UCSD-AML1 (cell line): ENCODE measurements at regions not wholly inside any gene's neighbourhood (a gene's known extent, or its start where the extent isn't known, plus 50 kb on each side); places are given as distances from the start of the nearest gene placed in this dataset.

Source experiments
- DNase-seq: peaks from one replicate; lab custom pipeline; 2025; ENCODE audit not compliant: unreplicated experiment; lab: John Stamatoyannopoulos, UW

DNA sequence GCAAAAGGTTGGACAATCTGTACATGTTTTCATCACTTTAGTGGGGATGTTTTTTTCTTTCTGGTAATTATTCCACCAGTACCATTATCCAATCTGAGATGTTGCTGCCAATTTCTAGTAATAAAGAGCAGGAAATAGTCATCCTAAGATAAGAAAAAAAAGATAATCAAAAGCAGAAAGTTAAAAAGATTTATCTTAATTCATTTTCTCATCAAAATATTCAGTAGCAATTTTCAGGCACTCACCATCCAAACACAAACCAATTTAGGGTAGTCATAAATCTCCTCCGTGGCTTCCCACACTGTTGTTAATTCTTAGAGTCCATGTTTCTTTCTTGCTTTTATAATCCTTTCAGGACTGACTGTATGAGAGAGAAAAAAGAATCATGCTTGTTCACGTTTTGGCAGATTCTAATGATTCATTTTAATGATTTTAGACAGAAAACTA lies 263.7 kb upstream of the UGT8 start:
- DNase-seq: no peak

DNA sequence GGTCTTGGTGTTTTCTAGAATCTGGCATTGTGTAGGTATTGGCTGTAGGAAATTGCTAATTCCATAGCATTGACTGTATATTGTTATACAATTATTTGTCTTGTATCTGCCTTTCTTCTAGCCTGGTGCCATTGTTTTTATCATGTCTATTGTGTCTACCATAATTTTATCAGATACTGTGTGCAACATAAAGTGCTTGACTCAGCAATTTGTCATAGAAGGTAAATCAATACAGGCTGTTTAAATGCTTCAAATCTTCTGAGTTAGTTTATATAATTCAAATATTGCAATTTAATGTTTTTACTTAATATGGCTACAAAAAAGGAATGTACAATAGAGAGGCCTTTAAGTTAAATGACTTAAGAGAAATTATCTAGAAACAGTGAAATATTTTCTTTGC lies 263.3 kb upstream of the UGT8 start:
- DNase-seq: no peak

DNA sequence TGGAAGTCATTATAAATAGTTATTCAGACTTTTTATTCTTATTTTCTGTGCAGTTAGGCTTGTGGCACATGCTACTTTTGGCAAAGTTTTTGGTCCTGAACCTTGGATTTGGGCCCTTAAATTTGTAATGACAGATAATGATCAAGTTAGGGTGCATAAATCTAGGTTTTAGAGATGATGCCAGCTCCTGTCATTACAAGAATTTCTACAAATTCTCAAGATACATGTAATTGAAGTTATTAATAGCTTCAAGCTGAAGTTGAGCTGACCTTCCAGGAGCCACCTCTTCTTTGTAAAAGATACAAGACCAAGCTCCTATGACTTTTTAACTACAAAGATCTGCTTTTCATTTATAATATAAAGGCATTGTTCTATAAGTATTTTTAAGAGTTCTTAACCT lies 255.6 kb upstream of the UGT8 start:
- no peak for DNase-seq

DNA sequence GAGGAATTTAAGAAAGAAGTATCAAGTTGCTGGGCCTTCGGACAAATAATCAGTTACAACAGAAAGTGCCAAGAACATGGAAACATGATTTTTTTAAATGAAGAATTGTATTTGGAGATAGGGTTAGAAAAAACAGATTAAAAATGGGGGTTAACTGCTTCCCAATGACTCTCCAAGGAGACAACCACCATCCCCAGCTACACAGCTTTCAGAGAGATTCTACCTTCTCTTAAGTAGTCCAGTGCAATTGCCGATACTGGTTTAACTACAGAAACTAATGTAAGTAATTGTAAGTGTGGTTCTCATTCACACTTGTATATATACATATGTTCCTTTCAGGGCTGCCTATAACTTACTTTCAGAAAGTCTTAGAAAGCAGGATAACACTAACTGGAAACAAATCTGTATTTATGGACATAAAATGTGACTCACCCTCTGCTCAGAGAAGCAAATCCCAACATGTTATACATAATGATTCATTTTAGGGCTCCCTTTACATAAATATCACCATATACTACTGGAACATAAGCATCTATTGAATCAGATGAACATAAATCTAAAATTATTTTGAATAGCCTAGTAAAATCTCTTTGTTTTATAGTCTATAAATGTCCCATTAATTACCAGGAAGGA lies 248.9 kb upstream of the UGT8 start:
- DNase-seq: no peak

DNA sequence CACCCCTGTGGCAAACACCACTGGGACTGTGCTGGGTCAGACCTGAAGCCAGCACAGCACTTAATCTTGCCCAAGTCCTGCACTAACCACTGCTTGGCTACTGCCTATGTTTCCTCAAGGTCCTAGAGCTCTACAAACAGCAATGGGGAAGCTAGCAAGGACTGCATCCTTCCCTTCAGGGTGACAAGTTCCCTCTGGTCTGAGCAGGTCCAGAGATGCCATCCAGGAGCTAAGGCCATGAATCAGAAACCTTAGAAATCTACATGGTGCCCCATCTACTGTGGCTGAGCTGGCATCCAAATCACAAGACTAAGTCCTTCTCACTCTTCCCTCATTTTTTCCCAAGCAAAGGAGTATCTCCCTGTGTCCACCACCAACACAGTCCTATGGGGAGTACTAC lies 239.7 kb upstream of the UGT8 start:
- no peak for DNase-seq

DNA sequence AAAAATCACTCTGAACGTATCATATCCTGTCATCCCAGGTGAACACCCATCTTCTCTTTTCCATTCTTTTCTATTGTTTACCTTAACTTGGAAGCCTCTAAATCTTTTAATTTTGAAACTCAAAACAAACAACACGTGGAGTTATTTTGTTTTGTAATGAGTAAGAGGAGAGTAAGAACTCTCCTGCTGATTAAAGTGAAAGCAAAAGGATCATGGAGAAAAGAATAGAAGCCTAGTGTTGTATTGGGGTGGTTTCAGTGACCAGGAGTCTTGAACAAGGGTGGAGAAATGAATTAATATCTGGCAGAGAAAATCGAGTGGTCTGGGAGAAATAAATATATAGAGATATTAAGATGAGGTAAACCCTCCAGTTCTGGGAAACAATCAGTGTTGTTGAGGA lies 237.4 kb upstream of the UGT8 start:
- no peak for DNase-seq

DNA sequence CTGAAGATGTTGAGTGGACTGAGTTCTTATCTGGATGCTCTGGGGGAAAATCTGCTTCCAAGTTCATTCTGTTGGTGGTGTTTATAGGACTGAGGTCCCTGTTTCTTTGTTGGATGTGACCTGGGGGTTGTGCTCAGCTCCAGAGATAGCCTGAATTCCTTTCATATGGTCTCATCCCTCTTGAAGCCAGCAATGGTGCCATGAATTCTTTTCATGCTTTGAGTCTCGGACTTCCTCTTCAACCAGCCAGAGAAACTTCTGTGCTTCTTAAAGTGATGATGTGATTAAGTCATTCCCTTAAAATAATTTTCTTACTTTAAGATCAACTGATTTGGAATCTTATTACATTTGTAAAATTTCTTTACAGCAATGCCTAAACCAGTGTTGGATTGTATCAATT lies 233.8 kb upstream of the UGT8 start:
- no peak for DNase-seq

DNA sequence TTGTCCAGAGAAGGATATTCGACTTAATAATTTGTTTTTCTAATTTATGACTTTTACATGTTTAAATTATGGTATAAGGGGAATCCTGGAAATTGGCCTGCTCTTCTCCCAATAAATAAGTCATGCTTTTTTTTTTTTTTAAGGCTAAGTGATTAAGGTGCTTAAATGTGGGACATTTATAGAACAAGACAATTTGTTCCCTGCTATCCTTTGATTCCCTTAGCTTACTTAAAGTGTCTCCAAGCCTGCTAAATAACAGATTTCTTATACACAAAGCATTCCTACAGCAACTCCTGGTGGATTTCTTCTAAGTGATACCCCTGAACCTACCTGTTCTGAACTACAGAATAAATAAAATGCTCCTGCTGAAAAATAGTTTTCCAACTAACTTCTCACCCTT lies 233.0 kb upstream of the UGT8 start:
- DNase-seq: no peak

DNA sequence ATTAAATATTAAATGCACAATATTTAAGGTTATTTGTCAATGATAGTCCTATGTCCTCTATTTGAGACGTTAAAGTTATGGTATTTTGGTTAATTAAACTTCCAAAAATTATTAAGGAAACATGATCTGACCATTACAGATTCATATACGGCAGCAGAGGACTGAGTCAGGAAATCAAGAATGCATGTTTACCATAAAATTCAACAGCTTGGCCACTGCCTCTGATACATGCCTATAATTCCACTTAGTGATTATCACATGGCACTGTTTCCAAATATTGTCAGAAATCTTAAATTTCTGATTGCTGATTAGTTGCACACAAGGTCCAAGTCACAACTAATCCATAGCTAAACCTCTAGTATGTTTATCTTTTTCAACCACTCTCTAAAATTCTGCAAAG lies 232.2 kb upstream of the UGT8 start:
- no peak for DNase-seq

DNA sequence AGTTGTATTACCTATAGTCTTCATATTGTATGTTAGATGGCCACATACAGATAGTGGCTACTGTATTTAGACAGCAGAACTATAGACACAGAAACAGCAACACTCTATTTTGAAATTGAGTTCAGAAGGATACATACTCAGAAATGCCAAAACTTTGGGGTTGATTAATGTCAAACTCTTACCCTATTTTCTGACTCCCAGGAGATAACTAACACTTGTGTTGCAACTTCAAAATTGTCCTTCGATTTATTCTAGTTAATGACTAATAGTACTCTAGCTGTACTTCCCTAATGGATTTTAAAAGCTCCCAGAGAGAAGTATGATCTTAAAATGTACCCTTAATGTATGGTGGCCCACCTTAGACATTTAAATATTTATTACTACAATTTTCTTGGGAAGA lies 229.9 kb upstream of the UGT8 start:
- no peak for DNase-seq

DNA sequence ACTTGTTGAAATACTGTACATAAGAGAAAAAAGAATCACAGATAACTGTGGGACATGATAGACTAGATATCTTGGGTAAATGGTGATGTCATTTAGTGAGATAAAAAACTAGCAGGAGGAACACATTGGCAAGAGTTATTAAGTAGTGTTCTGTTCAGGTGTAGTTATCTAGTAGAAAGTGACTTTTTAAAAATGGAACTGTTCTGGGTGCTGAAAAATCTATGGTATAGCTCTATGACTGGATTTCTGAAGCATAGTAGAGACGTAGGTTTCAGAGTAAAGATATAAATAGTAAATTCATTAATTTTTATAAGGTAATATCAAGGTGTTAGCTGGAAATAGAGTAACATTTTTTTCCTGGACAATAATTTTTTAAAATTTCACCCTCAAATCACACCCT lies 225.1 kb upstream of the UGT8 start:
- no peak for DNase-seq

DNA sequence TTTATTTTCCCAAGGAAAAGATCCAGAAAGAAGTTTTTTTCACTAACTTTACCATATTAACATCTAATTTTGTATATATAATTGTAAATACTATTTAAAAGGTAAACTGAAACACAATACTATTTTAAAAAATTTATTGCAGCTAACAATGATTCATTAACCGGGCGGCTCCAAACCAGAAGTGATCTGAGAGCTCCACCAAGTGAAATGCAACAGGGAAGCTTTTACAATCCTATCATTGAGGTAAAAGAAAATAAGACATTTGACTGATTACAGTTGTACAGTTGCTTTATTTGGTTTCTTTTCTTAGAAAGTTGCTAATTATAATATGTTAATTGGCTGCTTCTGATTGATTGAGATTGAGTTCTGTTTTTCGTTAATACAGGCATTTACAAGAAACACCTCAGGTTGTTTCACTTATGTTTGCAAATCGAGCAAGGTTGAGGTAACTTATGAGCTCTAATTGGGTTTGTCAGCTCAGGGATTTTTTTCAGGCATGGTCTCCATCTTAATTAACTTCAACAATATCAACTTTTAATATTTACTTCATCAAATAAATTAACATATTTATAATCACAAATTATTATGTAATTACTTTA lies 220.2 kb upstream of the UGT8 start:
- no peak for DNase-seq

DNA sequence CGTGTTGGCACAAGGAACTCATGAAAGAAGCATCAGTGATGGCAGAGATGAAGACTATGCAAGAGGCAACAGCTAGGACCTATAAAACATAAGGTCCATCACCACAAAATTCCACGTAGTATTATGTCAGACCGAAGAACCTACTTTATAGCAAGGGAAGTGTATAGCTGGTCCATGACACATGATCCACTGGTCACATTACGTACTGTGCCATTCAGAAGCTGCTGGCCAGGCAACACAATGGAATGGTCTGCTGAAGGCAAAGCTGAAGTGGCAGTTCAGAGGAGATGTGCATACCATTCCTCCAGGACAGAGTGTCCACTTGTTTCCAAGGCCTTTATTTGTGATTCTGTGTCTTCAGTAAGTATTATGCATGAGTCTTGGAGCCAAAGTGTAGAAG lies 215.5 kb upstream of the UGT8 start:
- DNase-seq: no peak

DNA sequence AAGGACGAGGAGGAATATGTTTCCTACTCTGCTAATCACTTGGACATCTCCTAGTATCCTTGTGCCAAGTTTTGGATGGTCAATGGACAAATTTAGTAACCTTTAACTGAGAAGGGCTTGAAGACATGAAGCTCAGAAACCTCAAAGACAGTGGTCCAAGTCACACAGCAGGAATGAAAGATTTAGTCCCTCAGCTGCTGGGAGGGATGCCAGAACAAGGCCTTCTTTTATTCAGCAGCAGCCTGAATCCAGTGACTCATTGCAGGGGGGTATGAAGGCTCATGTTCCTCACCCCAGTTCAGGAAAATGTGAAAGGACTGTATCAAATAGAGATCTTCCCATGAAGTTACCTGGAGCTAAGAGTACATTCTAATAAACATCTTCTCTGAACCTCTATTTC lies 214.9 kb upstream of the UGT8 start:
- no peak for DNase-seq

DNA sequence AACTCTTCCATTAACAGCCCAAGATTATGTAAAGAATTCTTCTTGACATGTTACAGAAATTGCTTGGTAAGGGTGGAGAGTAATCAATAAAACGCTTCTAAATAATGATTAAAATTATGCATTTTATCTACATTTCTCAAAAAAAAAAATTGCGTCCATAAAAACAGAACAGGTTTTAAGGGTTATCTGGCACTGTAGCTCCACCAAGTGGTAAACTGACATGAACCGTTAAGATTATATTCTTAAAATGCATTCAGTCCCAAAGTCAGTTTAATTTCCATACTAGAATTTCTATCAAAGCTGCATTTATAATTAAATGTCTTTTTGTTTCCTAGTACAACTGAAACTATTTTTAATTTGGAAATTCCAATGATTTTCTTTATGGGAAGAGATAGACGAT lies 214.0 kb upstream of the UGT8 start:
- DNase-seq: no peak

DNA sequence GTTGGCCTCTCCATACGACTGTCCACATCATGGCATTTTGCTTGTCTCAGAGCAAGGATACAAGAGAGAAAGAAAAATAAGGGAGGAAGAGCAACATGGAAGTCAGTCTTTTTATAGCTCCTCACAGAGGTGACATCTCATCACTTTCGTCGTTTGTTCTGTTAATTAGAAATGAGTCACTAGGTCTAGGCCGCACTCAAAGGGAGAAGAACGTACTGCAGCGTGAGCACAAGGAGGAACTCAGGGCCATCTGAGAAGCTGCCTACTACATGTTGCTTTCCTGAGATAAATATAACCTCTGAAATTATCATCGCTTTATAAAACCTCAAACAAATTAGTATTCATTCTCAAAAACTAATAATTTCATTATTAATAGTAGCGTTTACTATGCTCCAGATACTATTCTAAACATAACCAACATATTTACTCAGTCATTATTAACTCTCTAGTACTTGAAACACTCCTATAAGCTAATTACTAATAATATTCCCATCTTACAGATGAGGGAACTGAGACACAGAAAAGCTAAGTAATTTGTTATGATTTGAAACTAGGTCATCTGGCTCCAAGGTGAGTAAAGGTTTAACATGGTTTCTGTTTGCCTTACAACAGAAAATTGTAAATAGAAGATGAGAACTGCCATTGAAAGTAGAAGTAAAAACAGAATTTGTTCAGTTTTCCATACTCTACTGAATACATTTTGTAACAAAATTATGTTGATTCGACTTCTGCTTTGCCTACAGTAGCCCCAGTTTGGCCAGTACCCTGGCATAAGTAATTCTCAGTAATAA lies 213.2 kb upstream of the UGT8 start:
- no peak for DNase-seq

DNA sequence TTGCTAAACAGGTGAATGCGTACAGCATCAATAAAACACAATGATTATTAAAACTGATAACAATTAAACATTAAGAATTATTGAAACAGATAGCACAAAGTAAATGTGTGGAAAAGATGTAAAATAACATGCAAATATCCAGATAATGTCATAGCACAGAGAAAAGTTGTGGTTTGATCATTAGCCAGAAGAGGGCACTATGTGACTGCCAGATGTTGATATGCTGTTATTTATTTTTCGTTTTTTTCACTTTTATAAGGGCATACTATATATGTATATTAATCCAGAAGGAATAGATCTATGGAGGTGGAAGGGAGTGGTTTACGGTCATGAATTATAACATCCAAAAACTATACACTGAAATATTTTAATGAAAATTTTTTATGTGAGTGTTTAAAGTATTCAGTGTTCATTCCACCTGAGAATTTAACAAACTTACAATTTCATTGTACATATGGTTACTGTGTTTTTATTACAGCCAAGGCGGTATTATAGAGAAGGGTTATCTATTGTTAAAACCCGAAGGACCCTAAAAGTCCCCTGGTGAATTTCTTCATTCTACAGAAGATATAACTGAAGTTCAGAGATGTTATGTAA lies 211.9 kb upstream of the UGT8 start:
- DNase-seq: no peak

DNA sequence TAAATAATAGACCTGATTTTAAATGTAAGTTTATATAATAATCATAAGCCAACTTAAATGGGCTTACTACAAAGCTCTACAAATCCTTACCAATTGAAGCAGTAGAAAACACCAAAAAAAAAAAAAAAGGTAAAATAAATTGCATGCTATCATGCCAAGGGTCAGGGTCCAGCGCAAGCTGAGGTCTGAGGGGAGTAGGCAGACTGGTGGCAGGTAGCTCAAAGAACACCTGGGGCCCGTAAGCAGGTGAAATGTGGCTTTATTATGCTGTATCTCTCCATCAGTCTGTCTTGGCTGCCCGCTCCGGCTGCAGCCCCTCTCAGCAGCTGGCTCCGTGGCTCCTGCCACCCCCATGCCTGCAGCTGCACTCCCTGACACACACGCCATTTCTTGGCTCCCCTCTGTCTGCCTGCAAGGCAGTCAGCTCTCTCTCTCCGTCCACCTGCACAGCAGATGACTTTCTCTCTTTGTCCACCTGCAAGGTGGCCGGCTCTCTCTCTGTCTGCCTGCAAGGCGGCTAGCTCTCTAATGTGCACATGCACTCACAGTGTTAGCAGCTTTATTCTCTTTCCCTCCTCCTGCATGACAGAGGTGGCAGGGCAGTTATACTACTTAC lies 209.4 kb upstream of the UGT8 start:
- DNase-seq: no peak

DNA sequence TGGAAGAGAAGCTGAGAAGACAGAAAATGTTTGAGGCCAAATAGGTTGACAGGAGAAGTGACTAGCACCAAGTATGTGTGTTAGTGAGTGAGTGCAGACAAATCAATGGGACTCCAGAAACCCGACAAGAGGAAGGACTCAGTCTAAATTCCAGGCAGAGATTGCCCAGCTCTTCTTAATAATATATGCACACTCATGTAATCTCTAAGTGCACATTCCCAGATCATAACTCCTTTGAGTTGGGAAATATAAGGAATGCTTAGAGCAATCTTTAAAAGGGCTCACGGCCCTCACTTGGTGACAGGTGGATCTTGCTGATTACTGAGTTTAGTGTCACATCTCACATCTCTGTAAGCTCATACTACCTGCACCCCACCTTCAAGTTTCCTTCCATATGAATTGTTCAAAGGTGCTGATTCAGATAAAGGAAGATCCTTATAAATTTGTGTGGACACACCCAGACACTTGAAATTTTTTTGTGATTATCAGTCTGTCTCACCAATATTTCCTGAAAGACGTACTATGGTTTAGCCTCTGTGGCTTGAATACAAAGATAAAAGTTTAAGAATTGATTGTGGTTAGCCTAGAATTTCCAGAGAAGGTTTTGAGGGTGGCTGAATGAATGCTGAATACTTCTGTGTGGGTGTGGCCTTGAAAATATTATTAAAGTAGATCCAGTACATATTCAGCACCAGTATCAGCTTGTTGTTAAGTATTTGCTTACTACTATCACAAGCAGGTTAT lies 205.1 kb upstream of the UGT8 start:
- DNase-seq: no peak

DNA sequence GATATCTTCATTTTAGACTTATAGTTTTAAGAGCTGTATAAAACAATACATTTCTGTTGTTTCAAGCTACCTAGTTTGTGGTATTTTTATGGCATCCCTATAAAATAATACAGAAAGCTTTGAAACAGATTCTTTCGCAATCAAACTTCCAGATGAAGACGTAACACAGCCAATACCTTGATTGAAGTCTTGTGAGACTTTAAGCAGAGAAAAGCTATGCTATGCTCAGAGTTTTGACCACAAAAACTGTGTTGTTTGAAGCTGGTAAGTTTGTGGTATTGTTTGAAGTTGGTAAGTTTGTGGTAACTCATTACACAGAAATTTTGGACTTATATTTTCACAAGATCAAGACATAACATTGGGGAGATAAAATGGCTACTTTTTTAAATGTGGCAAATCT lies 201.8 kb upstream of the UGT8 start:
- no peak for DNase-seq

DNA sequence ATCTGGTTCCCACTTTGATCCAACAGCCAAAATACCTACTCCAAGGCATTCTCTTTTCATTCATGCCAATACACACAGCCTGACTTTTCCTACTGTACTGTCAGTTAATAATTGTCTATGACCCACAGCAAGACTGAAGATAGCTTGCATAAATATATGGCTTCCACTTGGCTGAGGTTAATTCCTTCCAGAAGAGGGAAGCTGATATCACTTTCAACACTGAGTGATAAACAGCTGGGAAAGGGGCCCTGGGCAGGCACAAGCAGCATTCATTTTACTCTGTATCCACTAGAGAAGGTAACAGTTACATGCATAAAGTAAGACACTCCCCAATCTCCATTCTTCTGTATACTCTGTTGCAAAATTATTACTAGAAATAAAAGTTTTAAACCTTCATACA lies 200.2 kb upstream of the UGT8 start:
- no peak for DNase-seq
